ENCODE measurements at regions not wholly inside any gene's neighbourhood (a gene's known extent, or its start where the extent isn't known, plus 50 kb on each side); places are given as distances from the start of the nearest gene placed in this dataset.

- TF ChIP-seq, protein P1, sequence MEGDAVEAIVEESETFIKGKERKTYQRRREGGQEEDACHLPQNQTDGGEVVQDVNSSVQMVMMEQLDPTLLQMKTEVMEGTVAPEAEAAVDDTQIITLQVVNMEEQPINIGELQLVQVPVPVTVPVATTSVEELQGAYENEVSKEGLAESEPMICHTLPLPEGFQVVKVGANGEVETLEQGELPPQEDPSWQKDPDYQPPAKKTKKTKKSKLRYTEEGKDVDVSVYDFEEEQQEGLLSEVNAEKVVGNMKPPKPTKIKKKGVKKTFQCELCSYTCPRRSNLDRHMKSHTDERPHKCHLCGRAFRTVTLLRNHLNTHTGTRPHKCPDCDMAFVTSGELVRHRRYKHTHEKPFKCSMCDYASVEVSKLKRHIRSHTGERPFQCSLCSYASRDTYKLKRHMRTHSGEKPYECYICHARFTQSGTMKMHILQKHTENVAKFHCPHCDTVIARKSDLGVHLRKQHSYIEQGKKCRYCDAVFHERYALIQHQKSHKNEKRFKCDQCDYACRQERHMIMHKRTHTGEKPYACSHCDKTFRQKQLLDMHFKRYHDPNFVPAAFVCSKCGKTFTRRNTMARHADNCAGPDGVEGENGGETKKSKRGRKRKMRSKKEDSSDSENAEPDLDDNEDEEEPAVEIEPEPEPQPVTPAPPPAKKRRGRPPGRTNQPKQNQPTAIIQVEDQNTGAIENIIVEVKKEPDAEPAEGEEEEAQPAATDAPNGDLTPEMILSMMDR (IDR thresholded peaks at IDR 0.05), result peak; percentile 77 to 91 (median 84)
- no peak for TF ChIP-seq POLR2A (IDR thresholded peaks at IDR 0.05)
Observed at GRCh38 chr10:30534465-30535144, 94.9 kb downstream of the LYZL2 start.
